Sigmoid colon (tissue), 6 donors: ENCODE measurements at regions not wholly inside any gene's neighbourhood (a gene's known extent, or its start where the extent isn't known, plus 50 kb on each side); places are given as distances from the start of the nearest gene placed in this dataset.

ENCODE experiments used
- DNase-seq: peaks from one replicate; pipeline ENCODE4 v3.0.0-alpha.2; 2019
- H3K27ac ChIP-seq, 4 donors: fragments of 200-600 bp; sonication (generic); one replicate each; pipeline ENCODE4 v1.5.1; 2016 to 2019; ENCODE audit warnings: mild to moderate bottlenecking in 1 of 4
- H3K27me3 ChIP-seq, 3 donors: fragments of 200-600 bp; sonication (generic); one replicate each; pipeline ENCODE4 v1.5.1; 2019; ENCODE audit warnings: mild to moderate bottlenecking in 1 of 3
- H3K36me3 ChIP-seq, 4 donors: fragments of 200-600 bp; sonication (generic); one replicate each; pipeline ENCODE4 v1.5.1; 2016 to 2019
- H3K4me1 ChIP-seq, 4 donors: fragments of 200-600 bp; sonication (generic); one replicate each; pipeline ENCODE4 v1.5.1; 2017 to 2019
- H3K4me3 ChIP-seq, 4 donors: fragments of 200-600 bp; sonication (generic); one replicate each; pipeline ENCODE4 v1.5.1; 2017 to 2019; ENCODE audit warnings: mild to moderate bottlenecking in 2 of 4, moderate library complexity in 1 of 4
- H3K9me3 ChIP-seq, 4 donors: fragments of 200-600 bp in 3 of 4; sonication (generic) in 3 of 4; one replicate each; pipeline versions ENCODE4 v1.5.1 to v1.6.1; 2013 to 2019
- EP300 ChIP-seq, 4 donors: sonication (generic); formaldehyde crosslinking; IDR thresholded peaks; one replicate each; pipeline ENCODE4 v1.6.1; 2017; ENCODE audit warnings: antibody characterized with exemption in 4 of 4
- POLR2A ChIP-seq, 2 donors: fragments of 450-650 bp; IDR thresholded peaks; one replicate each; pipeline ENCODE4 v1.6.1; 2016; ENCODE audit warnings: antibody characterized with exemption in 2 of 2, mild to moderate bottlenecking in 2 of 2, moderate library complexity in 2 of 2
- POLR2AphosphoS5 ChIP-seq, 4 donors: sonication (generic); formaldehyde crosslinking; IDR thresholded peaks; one replicate each; pipeline ENCODE4 v1.6.1; 2017; ENCODE audit warnings: antibody characterized with exemption in 4 of 4
- WGBS, 2 donors: extraction: QIAGEN DNeasy Blood & Tissue Kit; methylation state at CpG; one replicate each; pipeline ENCODE4 v1.1.7; 2013; 5-methylcytosine and 5-hydroxymethylcytosine counted together
- intact Hi-C: fragments of 100-400 bp; cut with DNase I; formaldehyde crosslinking; loops from one replicate; pipeline ENCODE4 v1.15.1; 2023
- TF ChIP-seq, protein P1 (sequence below), 4 experiments: fragments of 450-650 bp in 3 of 4; fragments of 200-600 bp in 1 of 4; IDR thresholded peaks; one replicate each; pipeline ENCODE4 v1.5.1; 2016 to 2019; ENCODE audit warnings: antibody characterized with exemption in 4 of 4, mild to moderate bottlenecking in 3 of 4, moderate library complexity in 2 of 4
- donor health status: healthy with polysubstance abuse.
- donor health status: healthy.

DNA sequence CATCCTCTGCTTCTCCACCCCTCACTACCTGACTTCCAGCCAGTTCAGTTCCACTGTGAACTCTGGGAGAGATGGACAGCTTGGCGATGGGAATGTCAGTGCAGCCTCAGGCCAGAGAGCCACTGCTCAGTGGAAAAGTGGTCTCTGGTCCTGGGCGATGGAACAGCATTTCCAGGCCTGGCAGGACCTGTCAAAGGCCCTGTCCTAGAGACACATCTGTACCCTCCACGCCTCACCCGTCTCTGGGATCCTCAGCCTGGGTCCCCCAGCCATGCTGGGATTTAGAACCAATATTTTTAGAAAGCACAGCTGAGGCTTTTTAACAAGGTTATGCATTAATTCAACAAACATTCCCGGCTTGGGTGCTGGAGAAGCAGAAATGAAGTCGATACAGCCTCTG, 165.7 kb downstream of the MN1 start:
- WGBS, 2 donors, result 82 to 90% methylated on average over 6 of the region's 6 CpGs

DNA sequence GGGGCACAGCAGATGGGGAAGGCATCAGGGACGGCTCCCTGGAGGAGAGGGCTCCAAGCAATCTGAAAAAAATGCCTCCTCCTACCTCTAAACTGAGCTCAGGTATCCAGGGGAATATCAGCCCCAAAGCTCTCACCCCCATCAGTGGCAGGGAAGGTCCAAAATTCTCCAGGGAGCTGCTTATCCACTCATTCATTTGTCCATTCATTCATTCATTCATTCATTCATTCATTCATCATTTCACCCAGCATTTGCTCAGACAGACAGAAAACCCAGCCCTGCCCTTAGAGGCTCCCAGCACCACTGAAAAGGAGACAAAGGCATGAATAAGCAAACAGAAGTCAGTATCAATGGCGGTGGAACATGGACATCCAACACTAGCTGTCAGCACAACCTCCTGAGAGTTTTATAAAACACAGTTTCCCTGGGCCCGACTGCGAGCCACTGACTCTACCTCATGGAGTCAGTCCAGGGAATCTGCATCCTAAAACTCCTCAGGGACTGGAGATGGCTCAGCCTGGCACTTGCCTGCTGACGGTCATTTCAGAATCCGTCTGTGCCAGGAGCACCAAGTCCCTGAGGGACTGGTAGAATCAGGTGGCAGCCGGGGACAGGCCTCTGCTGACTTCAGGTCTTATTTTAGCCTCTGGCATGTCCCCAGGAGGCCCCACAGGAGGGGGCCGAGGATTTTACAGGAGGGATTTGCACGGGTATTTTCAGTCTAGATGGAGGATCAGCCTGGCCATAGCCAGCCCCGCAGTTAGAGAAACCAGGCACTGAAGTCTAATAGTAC, 164.6 kb downstream of the MN1 start:
- H3K4me3 ChIP-seq, result no peak overlapping the region
- no peak for DNase-seq
- TF ChIP-seq EP300 (IDR thresholded peaks at IDR 0.05) (no peak), POLR2AphosphoS5 (IDR thresholded peaks at IDR 0.05) (no peak), POLR2A (IDR thresholded peaks at IDR 0.05) (no peak)
- TF ChIP-seq, protein P1, sequence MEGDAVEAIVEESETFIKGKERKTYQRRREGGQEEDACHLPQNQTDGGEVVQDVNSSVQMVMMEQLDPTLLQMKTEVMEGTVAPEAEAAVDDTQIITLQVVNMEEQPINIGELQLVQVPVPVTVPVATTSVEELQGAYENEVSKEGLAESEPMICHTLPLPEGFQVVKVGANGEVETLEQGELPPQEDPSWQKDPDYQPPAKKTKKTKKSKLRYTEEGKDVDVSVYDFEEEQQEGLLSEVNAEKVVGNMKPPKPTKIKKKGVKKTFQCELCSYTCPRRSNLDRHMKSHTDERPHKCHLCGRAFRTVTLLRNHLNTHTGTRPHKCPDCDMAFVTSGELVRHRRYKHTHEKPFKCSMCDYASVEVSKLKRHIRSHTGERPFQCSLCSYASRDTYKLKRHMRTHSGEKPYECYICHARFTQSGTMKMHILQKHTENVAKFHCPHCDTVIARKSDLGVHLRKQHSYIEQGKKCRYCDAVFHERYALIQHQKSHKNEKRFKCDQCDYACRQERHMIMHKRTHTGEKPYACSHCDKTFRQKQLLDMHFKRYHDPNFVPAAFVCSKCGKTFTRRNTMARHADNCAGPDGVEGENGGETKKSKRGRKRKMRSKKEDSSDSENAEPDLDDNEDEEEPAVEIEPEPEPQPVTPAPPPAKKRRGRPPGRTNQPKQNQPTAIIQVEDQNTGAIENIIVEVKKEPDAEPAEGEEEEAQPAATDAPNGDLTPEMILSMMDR (IDR thresholded peaks at IDR 0.05), result no peak
- H3K27me3 ChIP-seq, result peaks cover 0 to 5% (median 0%) of the 10 kb centered on the region in 3 donors
- 80 to 83% methylated on average over 10 of the region's 10 CpGs for WGBS, 2 donors
- H3K36me3 ChIP-seq, result no peaks in the 10 kb centered on the region
- intact Hi-C loops, result no loop called here
- peaks cover 0 to 17% (median 6%) of the 10 kb centered on the region in 4 donors for H3K4me1 ChIP-seq
- no peaks in the 10 kb centered on the region for H3K9me3 ChIP-seq
- H3K27ac ChIP-seq, result no peak overlapping the region

More for the DNA sequence above, 165.7 kb downstream of the MN1 start:
- Histone ChIP-seq H3K9me3 (no peaks in the 10 kb centered on the region), H3K36me3 (no peaks in the 10 kb centered on the region), H3K4me1 (peaks cover 0 to 10% (median under 1%) of the 10 kb centered on the region in 4 donors), H3K27ac (no peak overlapping the region), H3K4me3 (no peak overlapping the region), H3K27me3 (peaks cover 0 to 5% (median 0%) of the 10 kb centered on the region in 3 donors)
- intact Hi-C loops, result no loop called here
- no peak for DNase-seq
- TF ChIP-seq EP300 (IDR thresholded peaks at IDR 0.05), result no peak
- no peak for TF ChIP-seq POLR2AphosphoS5 (IDR thresholded peaks at IDR 0.05)
- TF ChIP-seq POLR2A (IDR thresholded peaks at IDR 0.05), result no peak
- TF ChIP-seq, protein P1 (IDR thresholded peaks at IDR 0.05), result no peak

- Histone ChIP-seq H3K9me3 (no peaks in the 10 kb centered on the region), H3K36me3 (no peaks in the 10 kb centered on the region), H3K4me1 (peaks cover 0 to 17% (median 6%) of the 10 kb centered on the region in 4 donors), H3K27me3 (peaks cover 0 to 5% (median 0%) of the 10 kb centered on the region in 3 donors), H3K27ac (no peak overlapping the region), H3K4me3 (no peak overlapping the region)
- no peak for DNase-seq
- intact Hi-C loops, result no loop called here
- 69 to 74% methylated on average over 3 of the region's 3 CpGs for WGBS, 2 donors
- TF ChIP-seq POLR2A (IDR thresholded peaks at IDR 0.05), result no peak
- no peak for TF ChIP-seq EP300 (IDR thresholded peaks at IDR 0.05)
- TF ChIP-seq, protein P1 (IDR thresholded peaks at IDR 0.05), result no peak
- TF ChIP-seq POLR2AphosphoS5 (IDR thresholded peaks at IDR 0.05), result no peak
Observed at GRCh38 chr22:27637604-27638003, 164.0 kb downstream of the MN1 start.

- Histone ChIP-seq H3K4me3 (no peak overlapping the region), H3K27ac (no peak overlapping the region), H3K36me3 (no peaks in the 10 kb centered on the region), H3K9me3 (no peaks in the 10 kb centered on the region), H3K4me1 (peaks cover 0 to 17% (median 6%) of the 10 kb centered on the region in 4 donors), H3K27me3 (no peaks in the 10 kb centered on the region)
- intact Hi-C loops, result no loop called here
- WGBS, 2 donors, result 86 to 91% methylated on average over 25 of the region's 25 CpGs
- TF ChIP-seq POLR2AphosphoS5 (IDR thresholded peaks at IDR 0.05), result no peak
- TF ChIP-seq, protein P1 (IDR thresholded peaks at IDR 0.05), result no peak
- TF ChIP-seq POLR2A (IDR thresholded peaks at IDR 0.05), result no peak
- no peak for TF ChIP-seq EP300 (IDR thresholded peaks at IDR 0.05)
- no peak for DNase-seq
Observed at GRCh38 chr22:27638329-27639233, 163.0 kb downstream of the MN1 start.
